GM12872 (cell line): ENCODE measurements at regions not wholly inside any gene's neighbourhood (a gene's known extent, or its start where the extent isn't known, plus 50 kb on each side); places are given as distances from the start of the nearest gene placed in this dataset.

Experiments
- TF ChIP-seq, protein P1 (sequence below): IDR thresholded peaks from 3 replicates; pipeline ENCODE4 v1.5.1; 2011; ENCODE audit warnings: low read depth, mild to moderate bottlenecking, low read length, moderate library complexity; ENCODE audit not compliant: insufficient read depth

DNA sequence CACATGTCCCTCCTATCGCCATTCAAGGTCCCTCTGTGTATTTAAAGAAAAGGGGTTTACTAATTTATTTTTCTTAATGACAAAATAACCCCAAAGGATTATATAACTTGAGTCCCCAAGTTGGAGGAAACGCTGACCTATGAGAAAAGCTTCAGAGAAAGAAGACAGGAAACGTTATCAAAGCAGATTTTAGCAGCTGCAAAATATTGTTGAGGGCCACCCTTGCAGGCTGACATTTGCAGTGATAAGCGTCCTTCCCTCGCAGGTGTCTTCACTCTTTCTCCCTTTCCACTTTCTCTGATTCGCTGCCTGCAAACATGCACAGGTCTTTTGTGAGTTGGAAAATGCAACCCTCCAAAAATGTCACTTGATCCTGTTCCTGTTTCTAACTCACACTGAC, 103.2 kb upstream of the RIPOR2 start:
- TF ChIP-seq, protein P1, sequence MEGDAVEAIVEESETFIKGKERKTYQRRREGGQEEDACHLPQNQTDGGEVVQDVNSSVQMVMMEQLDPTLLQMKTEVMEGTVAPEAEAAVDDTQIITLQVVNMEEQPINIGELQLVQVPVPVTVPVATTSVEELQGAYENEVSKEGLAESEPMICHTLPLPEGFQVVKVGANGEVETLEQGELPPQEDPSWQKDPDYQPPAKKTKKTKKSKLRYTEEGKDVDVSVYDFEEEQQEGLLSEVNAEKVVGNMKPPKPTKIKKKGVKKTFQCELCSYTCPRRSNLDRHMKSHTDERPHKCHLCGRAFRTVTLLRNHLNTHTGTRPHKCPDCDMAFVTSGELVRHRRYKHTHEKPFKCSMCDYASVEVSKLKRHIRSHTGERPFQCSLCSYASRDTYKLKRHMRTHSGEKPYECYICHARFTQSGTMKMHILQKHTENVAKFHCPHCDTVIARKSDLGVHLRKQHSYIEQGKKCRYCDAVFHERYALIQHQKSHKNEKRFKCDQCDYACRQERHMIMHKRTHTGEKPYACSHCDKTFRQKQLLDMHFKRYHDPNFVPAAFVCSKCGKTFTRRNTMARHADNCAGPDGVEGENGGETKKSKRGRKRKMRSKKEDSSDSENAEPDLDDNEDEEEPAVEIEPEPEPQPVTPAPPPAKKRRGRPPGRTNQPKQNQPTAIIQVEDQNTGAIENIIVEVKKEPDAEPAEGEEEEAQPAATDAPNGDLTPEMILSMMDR = no peak

DNA sequence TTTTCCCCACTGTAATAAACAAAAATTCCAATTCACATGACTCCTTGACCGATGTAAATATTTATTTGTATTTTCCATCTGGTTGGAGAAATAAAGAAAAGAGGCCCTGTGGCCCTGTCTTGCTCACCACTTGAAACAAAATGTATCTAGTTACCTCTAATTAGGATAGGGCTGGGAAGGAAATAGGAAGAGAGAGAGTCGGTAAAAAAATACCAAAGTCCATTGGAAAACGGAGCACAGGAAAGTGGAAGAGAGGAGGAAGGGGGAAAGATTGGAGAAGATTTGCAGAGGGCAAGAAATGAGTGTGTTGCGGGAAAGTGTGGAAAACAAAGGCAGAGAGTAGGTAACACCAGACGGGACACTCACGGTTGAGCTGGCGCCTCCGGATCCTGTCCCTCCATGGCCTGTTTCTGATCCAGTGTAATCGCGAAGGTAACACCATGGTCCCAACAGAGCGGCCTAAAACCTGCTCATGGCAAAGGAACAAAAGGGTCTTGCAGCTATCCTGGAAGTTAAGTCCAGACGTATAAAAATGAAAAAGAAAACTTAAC, 105.8 kb upstream of the RIPOR2 start:
- TF ChIP-seq, protein P1 = no peak

DNA sequence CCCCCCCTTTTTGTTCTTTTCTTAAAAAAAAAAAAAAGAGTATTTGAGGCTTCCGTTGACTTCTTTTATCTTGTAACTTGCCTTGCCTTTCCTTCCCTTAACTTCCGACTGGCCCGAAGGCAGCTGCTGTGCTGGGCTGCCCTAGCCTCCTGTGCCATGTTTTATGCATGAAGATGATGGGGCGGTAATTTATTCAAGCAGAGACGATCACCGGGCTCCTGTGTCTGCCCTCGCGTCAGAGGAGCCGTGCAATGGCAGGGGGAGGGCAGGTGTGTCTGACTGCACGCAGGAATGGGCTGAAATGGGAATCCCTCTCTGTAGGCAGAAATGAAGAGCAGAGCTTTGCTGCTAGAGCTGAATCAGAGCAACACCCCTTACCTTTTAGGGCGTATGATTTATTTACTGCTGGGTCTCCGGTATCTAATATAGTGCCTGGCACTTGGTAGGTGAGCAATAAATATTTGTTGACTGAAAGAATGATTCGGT, 106.3 kb upstream of the RIPOR2 start:
- TF ChIP-seq, protein P1 = no peak

DNA sequence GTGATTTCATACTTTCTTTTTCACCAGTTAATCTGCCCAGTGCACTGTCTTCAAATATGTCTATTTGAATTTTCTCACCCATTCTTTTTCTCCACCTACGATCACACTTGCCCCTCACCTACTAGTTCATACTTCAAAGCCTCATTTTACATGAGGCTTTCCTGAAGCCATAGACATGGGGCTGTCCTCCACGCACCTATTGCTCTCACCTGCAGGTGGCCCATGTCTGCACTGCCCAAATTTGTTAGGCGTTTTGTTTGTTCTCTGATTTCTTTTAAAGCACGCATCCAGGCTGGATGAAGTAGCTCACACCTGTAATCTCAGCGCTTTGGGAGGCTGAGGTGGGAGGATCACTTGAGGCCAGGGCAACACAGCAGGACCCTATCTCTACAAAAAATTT, 106.8 kb upstream of the RIPOR2 start:
- TF ChIP-seq, protein P1 = peak; percentile 34; the same call in 1 of the 3 replicates

DNA sequence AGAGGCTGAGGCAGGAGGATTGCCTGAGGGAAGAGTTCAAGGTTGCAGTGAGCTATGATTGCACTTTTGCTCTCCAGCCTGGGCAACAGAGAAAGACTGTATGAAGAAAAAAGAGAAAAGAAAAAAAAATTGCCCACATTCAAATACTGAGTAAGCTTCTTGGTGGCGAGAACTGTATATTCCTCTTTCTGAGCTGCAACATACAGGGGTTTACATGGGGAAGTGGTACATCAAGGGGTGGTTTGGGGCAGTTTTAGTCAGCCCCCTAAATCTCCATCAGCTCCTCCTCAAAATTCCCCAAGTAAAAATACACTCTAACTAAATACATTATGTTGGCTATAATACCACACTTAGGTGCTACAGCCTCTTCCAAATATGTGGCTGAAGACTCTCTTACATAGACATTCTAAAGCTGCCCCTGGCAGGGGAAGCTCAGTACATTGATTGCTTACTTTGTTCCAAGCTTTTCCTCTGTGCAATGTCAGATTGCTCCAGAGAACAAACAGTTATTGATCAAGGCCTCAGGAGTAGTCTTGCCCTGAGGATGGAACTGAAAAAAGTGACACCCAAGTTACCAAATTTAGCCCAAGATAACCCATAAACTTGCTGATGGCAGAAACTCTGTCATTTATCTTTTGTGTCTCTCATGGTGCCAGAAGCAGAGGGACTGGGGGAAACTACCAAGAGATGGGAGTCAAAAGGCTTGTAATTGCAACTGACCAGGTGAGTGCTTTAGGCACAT, 107.4 kb upstream of the RIPOR2 start:
- TF ChIP-seq, protein P1 = no peak

DNA sequence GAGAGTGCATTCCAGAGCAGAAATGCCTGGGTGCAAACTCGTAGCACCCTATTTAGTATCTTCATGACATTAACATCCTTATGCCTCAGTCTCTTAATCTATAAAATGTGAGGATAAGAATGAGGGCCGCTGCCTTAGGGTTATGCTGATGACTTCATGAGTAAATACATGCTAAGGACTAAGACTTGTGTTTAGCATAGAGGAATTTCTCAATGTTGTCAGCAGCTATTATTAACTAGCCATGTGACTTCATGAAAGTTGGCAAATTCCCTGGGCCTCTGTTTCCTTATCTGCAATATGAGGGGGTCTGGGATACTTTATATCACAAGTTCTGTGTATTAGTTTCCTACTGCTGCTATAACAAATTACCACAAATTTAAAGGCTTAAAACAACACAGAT, 108.1 kb upstream of the RIPOR2 start:
- TF ChIP-seq, protein P1 = no peak

DNA sequence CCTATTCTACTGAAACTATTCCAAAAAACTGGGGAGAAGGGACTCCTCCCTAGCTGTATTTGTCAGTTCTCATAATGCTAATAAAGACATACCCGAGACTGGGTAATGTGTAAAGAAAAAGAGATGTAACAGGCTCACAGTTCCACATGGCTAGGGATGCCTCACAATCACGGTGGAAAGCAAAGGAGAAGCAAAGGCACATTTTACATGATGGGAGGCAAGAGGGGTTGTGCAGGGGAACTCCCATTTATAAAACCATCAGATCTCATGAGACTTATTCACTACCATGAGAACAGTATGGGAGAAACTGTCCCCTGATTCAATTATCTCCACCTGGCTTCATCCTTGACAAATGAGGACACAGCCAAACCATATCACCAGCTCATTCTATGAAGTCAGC, 111.2 kb upstream of the RIPOR2 start:
- TF ChIP-seq, protein P1 = no peak
